ENCODE measurements at regions not wholly inside any gene's neighbourhood (a gene's known extent, or its start where the extent isn't known, plus 50 kb on each side); places are given as distances from the start of the nearest gene placed in this dataset.

GRCh38 chr4:125440814-125441213 lies 126.1 kb downstream of the FAT4 start:
- no peak for DNase-seq

- no peak for DNase-seq
Observed at GRCh38 chr4:125444166-125444565, 129.4 kb downstream of the FAT4 start.

GRCh38 chr4:125445525-125445924 lies 130.8 kb downstream of the FAT4 start:
- no peak for DNase-seq

DNA sequence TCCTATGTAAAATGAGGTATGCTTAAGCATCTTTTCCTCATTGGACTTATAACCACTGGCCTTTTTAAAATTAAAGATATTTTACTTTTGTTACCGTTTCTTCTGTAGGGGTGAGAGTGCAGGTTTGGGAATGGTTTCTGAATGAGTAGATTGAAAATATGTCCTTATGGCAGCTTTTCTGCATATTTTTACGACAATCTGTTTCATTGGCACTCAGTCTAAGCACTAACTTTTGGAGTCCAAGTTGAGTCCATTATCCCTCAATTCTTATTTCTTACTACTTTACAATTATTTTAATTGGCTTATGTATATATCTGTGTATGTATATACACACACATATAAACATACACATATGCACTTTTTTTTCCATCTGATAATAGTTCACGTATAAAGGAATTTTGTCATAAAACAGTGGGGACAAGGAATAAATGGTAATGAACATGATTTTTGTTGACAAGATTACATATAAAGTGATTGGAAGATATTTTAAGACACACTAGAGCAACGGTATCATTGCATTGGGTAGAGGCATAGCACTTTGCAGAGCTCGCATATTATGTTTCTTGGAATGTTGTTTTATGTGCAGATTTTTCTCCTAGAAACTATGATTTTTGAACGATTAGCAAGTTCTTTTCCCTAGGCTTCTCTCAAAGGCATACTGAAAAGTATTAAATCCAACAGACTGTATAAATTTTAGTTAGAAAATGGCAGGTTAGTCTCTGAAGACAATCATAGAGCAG lies 133.0 kb downstream of the FAT4 start:
- DNase-seq = no peak

DNA sequence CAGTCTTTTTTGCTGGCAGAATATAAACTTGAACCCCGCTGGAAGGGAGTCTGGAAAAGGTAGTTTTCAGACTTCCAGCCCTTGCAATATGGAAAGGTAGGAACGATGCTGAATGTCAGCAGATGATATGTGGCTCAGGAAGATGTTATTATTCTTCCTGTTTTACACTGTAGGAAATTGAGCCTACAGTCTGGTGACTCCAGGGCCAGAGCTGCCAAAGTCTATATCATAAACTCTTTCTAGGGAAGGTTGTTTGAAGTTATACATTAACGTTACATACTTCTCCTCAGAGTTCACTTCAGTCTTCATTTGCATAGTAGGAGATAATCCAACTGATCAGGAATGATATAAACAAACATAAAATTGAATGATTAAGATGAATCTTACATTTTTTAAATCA lies 141.3 kb downstream of the FAT4 start:
- no peak for DNase-seq

- no peak for DNase-seq
Observed at GRCh38 chr4:125459531-125459930, 144.8 kb downstream of the FAT4 start.

- DNase-seq = no peak
Observed at GRCh38 chr4:125461676-125462363, 147.1 kb downstream of the FAT4 start.

DNA sequence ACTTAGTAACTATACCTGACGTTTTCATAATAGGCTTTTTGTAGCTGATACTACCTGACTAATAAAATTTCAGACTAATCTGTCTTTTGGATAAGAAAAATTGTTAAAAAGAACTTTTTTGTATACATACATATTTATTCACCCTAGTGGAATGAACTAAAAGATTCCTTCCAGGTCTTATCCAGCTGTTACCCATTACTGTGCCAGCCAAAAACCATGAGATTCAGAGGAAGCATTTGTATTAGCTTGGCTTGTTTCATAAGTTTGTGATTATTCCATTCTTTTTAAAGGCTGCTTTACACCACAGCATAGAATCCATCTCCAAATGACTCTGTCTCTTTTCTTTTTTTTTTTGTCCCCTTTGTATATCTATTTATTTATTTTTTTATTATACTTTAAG lies 149.4 kb downstream of the FAT4 start:
- DNase-seq = no peak

DNA sequence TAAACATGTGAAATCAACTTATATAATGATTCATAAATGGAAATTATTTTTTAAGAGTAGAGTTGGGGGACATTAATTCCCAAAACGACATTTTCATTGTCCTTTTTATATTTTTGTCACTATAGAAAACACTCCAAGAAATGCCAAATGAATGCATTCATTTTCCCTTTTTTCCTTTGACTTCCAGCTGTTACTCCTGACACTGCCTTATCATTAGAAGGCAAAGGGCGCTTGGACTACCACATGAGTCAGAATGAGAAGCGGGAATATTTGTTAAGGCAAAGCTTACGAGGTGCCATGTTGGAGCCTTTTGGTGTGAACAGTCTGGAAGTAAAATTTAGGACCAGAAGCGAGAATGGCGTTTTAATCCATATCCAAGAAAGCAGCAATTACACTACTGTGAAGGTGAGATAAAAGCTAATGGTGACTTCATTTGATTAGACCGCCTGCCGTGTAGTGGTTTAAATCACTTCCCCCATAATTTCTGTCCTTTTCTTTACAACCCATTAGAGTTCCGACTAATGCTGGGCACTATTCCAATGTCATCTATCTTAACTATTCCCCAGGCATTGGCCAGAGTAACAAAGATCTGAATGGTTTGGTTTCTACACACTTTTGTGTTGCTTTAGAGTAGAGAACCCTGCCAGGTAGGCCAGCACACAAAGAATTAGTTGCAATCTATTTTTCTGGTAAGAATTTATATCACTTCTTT lies 166.7 kb downstream of the FAT4 start:
- no peak for DNase-seq

DNA sequence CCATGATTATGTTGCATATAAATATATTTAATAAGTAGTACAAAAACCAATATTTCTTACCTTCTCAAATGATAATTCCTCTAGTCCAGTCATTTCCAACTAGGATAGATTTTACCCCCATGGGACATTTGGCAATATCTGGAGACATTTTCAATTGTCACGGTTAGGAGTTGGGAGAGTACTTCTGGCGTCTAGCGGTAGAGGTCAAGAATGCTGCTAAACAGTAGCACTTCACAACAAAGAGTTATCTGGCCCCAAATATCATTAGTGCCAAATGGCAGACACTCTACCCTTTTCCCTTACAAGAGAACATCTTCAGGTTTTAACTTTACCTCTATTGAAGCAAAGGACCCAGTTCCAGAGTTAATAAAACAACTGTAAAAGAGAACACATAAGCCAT lies 168.1 kb downstream of the FAT4 start:
- no peak for DNase-seq

- no peak for DNase-seq
Observed at GRCh38 chr4:125483278-125483677, 168.5 kb downstream of the FAT4 start.

GRCh38 chr4:125484912-125485311 lies 170.2 kb downstream of the FAT4 start:
- DNase-seq = no peak

DNA sequence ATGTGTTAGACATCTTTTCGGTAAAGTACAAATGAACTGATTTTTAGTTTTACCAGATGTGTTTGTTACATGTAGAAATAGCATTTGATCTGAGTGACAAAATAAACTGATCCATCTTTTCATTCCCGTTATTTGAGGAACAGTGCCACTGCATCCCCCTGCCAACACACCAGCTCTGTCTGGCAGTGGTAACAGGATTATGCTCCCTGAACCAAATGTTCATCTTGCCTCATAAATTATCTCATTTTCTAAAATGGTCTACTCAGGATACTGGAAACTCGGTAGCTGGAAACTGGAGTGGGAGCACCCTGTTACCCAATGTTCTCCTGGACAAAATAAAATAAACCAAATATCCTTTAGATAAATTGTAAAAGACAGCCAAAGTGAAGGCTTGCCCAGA lies 171.6 kb downstream of the FAT4 start:
- no peak for DNase-seq

- DNase-seq = no peak
Observed at GRCh38 chr4:125489952-125490690, 175.4 kb downstream of the FAT4 start.

- DNase-seq = no peak
Observed at GRCh38 chr4:125492957-125493356, 178.2 kb downstream of the FAT4 start.

- DNase-seq = no peak
Observed at GRCh38 chr4:125497861-125498260, 183.1 kb downstream of the FAT4 start.

DNA sequence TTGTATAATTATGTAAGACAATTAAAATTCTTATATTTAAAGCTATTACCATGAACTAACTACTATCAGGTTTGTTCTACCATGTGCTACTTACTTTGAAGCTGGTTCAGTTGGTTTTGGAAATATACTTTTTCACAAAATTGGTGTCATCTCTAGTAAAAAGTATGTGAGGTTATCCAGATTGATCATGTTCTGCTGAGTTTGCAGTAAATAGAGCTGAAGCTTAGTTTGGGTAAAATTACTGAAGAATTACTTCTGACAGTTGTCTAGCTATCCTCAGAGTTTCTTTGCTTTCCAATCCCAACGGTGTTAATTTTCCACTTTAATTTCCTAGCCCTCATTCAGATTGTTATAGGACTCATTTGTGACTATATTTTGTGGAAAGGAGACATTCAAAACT lies 184.2 kb downstream of the FAT4 start:
- no peak for DNase-seq

GRCh38 chr4:125501090-125501489 lies 186.3 kb downstream of the FAT4 start:
- DNase-seq = no peak

- DNase-seq = no peak
Observed at GRCh38 chr4:125501568-125501967, 186.8 kb downstream of the FAT4 start.

- DNase-seq = no peak
Observed at GRCh38 chr4:125505621-125506020, 190.9 kb downstream of the FAT4 start.

GRCh38 chr4:125507141-125507540 lies 192.4 kb downstream of the FAT4 start:
- DNase-seq = no peak

DNA sequence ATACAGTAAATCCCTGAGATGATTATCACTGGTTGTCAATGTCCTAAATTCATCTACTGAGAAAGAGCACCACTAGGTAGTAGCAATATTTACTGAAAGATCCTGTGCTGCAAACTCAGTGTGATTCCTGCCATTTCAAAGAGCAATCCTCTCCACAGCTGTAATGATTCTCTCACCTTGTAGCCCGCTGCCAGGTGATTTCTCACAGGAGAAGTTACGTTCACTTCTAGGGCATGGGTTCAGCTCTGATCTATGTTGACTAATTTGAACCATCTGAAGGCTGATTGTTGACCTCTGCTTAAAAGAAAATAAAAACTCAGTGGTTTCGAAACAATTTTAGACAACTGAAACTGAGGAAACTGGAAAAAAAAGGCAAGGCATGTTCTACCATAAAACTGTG lies 197.0 kb downstream of the FAT4 start:
- DNase-seq = no peak
